ENCODE measurements at regions not wholly inside any gene's neighbourhood (a gene's known extent, or its start where the extent isn't known, plus 50 kb on each side); places are given as distances from the start of the nearest gene placed in this dataset.

DNA sequence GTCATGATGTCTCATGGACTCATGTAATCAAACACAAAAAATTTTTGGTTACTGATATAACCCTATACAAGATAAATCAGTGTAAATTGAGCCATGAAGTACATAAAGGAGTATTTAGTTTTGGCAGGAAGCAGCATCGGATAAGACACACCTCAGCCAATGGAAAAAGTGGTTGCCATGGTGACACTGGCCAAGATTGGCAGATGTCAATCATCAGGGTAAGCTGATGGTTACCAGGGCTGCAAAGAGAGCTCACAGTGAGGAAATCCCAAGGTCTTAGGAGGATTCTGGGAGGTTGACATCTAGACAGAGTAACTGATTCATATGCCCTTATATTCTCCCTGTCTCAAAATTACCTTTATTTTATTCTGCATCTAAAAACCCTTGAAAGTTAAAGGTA, 203.8 kb upstream of the PCSK2 start:
- DNase-seq: no peak

DNA sequence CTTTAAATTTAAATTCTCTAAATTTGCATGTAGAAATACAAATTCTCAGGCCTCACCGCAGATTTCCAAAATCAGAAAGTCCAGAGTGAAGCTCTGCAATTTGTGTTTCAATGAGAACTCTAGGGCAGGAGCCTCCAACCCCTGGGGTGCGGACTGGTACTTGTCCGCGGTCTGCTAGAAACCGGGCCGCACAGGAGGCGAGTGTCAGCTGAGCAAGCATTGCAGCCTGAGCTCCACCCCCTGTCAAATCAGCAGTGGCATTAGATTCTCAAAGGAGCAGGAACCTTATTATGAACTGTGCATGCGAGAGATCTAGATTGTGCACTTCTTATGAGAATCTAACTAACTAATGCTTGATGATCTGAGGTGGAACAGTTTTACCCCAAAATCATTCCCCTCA, 203.0 kb upstream of the PCSK2 start:
- DNase-seq: peak; percentile 3

DNA sequence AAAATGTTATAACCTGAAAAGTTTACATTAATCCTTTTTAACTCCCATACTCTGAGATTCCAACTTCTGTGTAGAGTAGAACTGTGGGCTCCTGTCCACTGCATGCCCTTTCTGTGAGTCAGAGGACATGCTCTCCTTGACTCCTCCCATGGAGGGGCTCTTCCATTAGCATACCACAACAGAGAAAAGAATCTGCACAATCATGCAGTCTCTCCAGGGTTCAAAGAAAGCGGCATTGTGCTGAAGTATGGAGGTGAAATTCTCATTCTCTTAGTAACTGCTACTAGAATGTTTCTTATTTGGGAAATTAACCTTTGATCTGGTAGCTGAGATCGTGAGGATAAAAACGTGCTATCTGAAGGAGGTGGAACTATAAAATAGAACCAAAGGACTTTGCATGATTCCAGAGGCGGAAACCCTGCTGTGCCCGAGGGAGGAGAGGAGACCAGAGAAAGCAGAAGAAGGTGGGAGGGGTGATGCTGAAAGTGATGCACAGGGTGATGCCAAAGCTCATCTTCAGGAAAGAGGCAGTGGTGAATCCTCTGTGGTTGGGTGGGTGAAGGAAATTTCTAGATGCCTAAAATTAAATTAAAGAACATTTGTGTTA, 202.2 kb upstream of the PCSK2 start:
- peak; percentile 81 for DNase-seq

DNA sequence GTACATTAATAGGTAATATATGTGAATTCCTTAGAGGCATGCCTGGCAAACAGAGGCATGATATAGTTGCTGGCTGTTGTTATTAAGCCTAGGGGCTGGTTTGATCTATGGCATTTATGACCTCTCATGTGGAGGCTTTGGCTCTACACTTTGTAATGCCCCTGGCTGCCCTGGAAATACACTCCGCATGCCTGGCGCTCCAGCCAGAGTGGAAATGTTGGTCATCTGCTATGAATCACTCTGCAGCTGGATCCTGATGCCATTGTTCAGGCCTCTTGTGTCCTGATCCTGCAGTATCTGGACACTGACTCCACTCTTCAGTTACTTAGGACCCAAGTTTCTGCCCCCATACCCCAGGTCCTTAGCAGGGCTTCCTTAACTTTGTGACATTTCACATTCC, 200.5 kb upstream of the PCSK2 start:
- DNase-seq: no peak

DNA sequence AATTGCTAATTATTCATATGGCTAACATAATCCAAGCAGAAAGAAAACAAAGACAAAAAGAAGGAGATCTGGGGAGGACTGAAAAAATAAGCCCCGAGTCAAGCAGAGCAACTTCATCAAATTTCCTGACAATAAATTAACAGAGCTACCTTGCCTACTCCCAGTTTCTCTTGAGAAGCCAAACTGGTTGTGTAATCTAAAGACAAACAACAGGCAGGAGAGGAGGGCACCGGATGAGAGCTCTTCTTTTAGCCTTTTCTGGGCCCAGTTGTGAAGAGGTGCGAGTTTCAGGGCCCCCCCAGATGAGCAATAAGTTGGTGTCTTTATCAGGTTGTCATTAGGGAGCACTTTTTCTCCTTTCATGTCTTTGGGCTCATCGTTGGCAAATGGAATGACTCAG, 197.1 kb upstream of the PCSK2 start:
- no peak for DNase-seq

DNA sequence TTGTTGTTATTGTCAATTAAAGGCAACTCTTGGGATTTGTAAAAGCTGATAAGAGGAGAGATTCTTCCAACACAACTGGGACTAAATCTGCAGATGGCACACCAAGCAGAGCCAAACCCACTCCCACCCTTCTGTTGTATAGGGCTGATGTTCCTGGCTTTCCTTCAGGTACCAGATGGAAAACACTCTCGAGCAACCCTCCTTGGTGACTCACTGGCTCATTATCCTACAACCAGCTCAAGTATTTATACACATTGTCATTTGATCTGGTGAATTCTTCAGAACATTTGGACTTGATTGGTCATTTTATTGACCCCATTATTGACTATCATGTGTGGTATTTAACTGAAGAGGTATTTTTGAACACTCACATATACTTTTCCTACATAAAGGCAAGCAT, 190.3 kb upstream of the PCSK2 start:
- DNase-seq: no peak

DNA sequence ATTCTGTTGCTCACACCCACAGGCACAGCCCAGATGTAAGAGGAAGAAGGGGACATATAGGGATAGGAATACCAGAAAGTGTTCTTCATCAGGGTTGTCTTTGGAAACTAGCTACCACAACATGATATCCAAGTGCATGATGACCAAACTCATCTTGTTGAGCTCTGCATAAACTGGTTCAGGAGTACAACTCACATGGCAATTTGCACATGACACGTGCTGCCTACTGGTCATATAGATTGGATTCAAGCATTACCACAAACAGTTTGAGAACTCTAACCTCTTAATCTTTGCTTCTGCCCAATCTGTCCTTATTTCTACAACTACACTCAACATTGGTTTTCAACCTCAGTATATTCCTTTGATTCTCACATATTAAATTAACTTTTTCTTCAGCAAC, 184.7 kb upstream of the PCSK2 start:
- DNase-seq: no peak

DNA sequence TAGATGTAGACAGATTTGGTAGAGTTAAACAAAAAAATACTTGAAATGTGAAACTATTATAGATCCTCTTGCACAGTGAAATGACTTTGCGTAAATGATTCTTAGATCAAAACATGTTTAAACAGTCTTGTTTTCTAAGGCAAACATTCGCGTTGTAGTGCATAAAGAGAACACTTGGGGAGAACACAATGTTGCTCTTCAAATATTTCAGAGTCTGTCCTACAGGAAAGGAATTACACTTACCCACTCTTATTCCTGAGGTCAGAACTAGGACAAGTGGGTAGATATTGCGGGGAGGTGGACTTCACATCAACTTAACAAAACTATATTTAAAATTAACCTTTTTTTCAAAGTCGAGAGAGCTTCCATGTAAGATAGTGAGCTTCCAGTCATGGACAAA, 183.5 kb upstream of the PCSK2 start:
- DNase-seq: no peak

DNA sequence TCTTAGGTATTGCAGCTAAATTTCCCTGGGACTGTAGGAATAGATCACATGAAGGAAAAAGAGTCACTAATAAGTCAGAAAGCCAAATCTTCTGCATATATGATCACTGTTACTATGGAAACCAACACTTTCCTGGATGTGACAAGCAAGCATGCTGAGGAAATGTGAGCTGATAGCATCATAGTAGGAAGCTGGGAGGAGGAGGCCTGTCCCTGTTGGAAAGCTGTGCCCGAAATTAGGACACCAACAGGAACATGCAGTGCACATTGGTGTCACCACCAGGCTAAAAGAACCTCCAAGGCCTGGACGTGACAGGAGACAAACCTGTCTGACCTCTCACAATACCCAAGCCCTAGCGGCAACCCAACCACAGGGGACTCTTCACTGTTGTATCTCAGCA, 181.9 kb upstream of the PCSK2 start:
- DNase-seq: no peak

DNA sequence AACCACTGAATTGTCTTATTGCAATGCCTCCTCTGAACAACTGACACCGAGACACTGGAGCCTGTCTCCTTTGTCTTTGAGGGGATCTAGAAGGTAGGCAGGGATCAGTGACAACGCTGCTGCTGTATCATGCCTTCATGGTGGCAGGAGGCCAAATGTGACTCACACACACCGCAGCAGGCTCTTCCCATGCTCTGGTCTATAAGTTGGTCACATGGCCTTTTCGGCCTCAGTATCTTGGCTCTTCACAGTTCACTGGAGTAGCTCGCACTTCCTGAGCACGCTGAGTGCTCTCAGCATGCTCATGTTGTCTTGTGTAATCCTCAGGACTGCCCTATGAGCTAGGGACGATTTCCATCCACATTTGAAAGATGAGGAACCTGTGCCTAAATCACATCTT, 167.4 kb upstream of the PCSK2 start:
- DNase-seq: peak; percentile 41

DNA sequence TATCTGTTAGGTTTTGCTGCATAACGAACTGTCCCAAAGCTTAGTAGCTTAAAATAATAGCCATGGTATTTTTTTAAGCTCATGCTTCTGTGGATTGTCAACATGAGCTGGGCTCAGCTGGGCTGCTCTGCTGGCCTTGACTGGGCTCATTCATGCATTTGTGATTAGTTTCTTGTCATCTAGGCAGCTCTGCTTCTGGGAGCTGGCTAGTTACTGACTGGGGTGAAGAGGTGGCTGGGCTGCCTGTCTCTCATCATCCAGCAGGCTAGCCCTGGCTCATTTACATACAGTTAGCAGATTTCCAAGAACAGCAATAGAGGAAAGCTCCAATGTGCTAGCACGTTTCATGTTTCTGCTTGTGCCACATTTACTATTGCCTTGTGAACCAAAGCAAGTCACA, 165.1 kb upstream of the PCSK2 start:
- DNase-seq: no peak

DNA sequence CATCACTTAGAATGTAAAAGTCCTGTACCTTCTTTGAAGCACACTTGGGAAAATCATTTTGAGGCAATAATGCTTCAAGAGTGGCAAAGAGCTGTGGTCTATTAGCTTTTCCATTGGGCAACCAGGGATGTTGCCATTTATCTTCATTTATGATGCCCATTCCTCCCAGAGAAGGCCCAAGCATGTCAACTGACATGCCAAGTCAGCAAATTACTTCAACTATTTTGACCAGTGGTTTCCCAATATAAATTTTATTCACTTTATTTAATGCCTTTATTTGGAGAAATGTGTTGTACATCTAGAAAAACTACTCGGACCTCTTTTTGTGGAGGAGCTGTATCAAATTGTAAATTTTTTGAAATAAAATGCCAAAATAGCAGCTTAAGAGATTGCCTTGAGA, 164.1 kb upstream of the PCSK2 start:
- DNase-seq: no peak

DNA sequence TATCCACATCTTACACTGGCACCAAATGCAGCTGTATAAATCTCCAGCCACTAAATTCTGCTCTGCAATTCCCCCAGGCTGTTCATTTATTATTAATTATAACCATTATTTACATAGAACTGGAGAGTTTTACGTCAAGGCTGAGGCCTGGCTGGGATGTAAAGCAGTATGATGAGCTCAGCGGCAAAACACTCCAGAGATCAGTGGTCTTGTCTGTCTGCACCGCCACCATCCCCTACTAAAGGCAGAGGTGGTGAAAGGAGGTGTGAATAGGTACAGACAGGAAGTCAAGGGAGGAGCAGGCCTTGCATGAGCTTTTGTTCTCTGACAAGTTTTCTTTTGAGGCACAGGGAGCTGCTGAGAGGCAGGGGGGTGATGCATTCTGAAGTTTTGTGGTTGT, 159.9 kb upstream of the PCSK2 start:
- DNase-seq: no peak

DNA sequence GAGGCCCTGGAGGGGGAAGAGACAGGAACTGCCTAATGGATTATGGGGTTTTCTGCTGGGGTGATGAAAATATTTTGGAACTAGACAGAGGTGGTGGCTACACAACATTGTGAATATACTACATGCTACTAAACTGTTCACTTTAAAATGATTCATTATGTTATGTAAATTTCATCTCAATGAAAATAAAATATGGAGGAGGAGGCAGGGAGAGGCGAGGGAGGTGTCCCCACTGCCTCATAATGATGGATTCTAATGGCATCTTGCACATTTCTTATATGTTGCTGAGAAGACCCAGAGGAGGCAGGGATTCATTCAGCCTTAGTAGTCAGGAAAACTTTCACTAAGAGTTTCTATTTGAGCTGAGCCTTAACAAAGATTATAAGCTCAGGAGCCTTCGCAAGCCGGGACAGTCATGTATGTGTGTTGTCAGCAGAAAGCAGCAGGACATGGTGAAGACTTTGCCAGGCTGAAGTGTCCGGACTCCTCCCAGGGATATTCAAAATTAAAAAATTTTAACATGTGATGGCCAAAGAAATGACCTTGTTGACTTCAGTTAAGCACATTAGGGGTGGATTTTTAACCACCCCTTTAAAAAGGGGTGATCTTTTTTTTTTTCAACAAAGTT, 158.6 kb upstream of the PCSK2 start:
- no peak for DNase-seq

DNA sequence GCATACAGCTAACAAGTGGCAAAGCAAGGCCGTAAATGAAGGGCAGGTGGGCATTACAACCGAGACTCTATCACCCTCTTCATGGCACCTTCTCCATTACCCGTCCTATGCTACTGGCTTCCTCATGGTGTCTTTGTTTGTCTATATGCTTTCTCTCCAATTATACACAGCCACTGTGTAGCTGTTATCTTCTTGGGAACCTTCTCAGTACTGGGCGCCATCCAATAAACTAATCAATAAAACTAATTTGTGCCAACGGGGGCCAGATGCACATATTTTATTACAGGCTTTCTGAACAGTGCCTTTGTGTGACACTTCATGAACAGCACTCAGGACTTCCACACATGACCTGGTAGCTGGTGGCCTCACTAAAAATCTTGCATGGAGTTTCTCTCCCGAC, 149.8 kb upstream of the PCSK2 start:
- DNase-seq: no peak

DNA sequence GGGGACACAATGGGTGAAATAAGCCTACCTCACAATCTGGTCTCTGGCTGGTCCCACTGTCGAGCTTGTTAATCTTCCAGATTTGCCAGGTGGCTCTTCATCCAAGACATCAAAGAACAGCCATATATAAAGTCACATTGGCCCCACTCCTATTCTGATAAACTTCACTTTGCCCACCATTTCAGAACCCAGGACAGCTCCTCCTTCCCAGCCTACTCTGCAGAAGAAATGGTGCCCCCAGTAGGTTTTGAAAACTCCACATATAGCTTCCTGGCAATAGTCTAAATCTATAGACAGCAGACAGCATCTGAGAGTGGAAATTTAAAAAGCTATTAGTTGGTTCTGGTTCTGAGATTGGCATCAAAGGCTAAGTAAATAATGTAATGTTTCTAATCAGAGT, 143.1 kb upstream of the PCSK2 start:
- DNase-seq: peak; percentile 22

DNA sequence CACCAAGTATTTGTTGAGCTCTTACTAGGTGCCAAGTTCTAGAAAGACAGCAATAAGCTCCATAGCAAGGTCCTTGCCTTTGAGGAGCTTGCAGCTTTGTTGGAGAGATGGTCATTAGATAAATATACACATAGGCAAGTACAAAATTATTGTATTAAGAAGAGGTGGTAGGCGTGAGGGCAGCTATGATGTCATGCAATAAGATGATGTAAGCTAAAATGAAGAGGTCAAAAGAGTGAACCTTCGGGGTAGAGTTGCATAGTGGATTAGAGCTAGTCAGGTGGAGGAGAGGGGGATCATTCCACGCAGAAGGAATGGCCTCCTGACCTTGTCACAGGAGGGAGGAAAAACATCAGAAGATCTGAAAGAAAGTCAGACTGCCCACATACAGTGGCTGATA, 141.9 kb upstream of the PCSK2 start:
- DNase-seq: no peak

DNA sequence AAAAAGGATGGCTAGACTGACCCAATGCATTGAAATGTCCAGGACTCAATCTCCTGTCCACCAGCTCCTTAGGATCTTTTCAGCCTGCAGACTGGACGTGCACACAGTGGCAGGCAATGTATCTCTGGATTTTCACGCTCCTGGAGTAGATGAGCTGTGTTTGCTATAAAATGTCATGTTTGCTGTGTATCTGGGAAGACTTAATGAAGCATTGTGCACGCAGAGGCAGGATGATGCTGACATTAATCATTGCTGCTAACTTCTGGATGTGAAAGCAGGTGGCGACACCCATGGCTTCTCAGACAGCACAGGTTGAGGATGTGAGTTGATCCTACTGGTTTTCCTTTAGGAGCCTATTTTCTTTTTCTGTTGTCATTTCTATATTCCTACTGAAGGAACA, 133.1 kb upstream of the PCSK2 start:
- DNase-seq: no peak

DNA sequence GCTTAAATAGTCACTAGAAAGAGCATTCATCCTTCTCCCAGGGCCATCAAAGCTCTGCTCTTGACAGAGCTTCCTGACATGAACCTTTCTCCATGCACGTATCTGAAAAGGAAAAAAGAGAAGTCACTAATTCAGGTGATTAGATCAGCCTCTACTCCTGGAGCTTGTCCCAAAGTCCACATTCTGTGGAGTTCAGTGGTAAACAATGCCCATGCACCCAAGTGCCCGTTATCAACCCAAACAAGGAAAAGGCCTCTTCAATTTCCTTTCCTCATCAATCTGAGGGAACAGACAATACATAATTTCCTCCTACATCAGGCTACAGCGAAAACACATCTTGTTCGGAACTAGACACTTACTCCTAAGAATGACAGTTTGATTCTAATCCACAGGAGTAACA, 129.2 kb upstream of the PCSK2 start:
- DNase-seq: no peak

DNA sequence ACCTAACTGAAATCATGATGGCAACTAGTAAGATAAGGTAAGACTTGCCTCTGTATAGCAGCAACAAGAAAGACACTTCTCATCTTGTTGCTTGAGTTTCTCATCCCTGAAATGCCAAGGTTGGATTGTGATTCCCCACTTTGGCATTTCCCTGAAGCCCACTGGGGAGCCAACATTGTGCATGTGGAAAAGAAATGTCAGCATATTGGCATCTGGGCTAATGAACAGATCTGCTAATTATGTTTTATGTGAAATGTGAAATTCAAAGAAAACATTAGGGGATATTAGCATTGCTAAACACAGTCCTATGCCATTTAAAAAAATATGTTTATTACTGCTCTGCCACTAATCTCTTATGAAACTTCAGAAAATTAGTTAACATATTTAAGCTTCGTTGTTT, 126.3 kb upstream of the PCSK2 start:
- no peak for DNase-seq

DNA sequence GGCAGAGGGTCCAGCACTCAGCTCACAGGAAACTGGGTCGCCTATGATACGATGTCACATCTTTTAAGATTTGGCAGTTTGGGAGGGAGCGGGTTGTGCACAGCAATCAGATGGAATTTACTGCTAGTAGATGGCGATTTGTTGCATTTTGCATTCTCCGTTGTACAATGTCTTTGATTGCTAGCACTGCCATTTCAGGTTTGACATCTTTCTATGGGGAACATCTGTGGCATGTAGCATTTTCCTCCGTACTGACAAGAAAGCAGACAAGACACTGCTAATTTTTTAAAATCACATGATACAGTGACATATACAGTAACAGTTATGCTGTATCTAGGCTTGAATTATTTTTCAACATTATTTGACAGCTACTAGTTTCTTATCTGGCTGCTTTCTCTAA, 119.7 kb upstream of the PCSK2 start:
- no peak for DNase-seq

DNA sequence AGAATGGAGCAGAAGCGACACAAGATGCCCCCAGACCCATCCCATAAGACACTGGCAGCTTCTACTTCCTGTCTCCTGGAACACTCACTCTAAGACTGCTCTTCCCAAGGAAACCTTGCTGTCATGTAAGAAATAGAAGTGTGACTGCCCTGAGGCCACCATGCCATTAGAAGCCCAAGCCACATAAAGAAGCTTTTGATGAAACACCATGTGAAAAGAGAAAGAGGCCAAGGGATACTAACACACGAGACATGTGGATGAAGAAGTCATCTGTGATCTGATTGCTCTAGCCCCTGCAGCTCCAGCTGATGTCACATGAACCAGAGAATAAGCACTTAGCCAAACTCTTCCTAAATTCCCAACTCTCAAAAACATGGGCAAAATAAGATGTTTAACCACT, 117.9 kb upstream of the PCSK2 start:
- no peak for DNase-seq

DNA sequence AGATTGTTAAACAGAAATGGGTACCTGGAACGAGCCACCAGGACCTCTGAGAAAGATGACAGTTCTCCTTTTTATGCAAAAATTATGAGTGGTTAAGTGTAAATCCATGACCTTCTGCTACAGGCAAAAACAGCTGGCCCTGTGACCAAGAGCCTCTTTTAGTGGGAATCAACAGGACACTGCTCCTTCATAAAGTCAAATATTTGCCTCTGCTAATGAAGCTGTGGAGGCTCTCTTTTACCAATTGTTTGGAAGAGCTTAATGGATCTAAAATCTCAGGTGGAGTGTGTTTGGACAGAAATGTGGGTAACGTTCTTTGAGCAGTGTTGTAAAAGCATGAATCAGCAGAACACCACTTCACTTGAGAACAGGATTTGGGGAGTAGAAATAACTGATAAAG, 117.5 kb upstream of the PCSK2 start:
- DNase-seq: no peak

DNA sequence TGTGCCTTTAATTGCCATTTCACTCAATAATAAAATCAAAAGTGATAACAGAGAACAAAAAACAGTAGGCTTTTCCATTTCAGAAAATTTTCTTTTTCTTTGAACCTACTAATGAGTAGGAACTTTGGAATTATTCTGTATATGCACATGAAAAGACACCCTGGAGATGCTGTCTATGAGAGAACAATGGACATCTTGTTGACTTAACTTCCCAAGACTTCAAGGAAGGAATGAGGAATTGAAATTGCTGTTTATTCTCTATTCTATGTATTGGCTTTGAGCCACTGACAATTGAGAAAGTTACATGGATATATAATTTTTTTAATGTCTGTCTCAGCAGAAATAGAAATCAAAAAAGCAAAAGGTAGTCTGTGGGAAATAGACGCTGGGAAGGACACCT, 98.6 kb upstream of the PCSK2 start:
- no peak for DNase-seq

DNA sequence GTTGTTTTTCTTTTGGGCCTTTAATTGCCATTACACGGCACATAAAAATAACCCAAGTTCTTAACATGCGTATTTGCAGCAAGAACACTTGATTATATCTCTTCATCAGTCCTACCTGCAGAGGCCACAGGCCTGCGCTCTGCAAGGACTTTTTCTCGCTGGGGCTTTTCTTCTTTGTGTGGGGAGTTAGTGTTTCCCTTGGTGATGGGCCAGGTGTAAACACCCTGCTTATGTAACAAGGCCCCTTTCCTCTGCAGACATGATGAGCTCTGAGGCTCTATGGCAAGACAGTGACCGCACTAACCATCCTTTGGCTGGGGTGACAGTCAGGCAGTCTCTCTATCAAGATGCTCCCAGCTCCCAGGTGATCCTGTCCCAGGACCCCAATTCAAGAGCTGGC, 97.8 kb upstream of the PCSK2 start:
- DNase-seq: no peak
